HEK293 (cell line): ENCODE measurements at regions not wholly inside any gene's neighbourhood (a gene's known extent, or its start where the extent isn't known, plus 50 kb on each side); places are given as distances from the start of the nearest gene placed in this dataset.

Experiments
- CTCF ChIA-PET: fragments of 350-600 bp; formaldehyde crosslinking; extraction: SDS; loops from one replicate; lab custom pipeline; 2021; ENCODE audit warnings: antibody characterized with exemption; lab: Yijun Ruan, JAX
- POLR2A ChIA-PET: fragments of 300-600 bp; formaldehyde crosslinking; extraction: SDS; loops from one replicate; lab custom pipeline; 2020; ENCODE audit warnings: antibody characterized with exemption, inconsistent platforms; lab: Yijun Ruan, JAX
- H3K27ac ChIP-seq: fragments of 200-500 bp; sonication (Bioruptor generic); 2 replicates; pipeline ENCODE4 v1.5.1; 2014; ENCODE audit warnings: low read depth, low read length, control low read depth, inconsistent platforms; ENCODE audit errors: extremely low read depth
- H3K36me3 ChIP-seq, 2 experiments: fragments of 200-500 bp in 1 of 2; sonication (Bioruptor generic) in 1 of 2; 1 replicate in 1 of 2; 2 replicates in 1 of 2; pipeline ENCODE4 v1.5.1; 2014 to 2017; ENCODE audit warnings: inconsistent platforms in 2 of 2, low read length in 2 of 2; ENCODE audit not compliant: control insufficient read depth in 2 of 2, insufficient read depth in 1 of 2
- H3K4me1 ChIP-seq: fragments of 200-500 bp; sonication (Bioruptor generic); 2 replicates; pipeline ENCODE4 v1.5.1; 2014; ENCODE audit warnings: mild to moderate bottlenecking, low read length, inconsistent platforms; ENCODE audit not compliant: control insufficient read depth, insufficient read depth
- H3K4me3 ChIP-seq: 2 replicates; pipeline ENCODE4 v1.5.1; 2011; ENCODE audit warnings: low read depth, mild to moderate bottlenecking, control low read depth, low read length, moderate library complexity
- H3K9me3 ChIP-seq: fragments of 200-500 bp; sonication (Bioruptor generic); 2 replicates; pipeline ENCODE4 v1.5.1; 2014; ENCODE audit warnings: low read depth, low read length, inconsistent platforms; ENCODE audit not compliant: control insufficient read depth, insufficient read depth
- IKZF3 ChIP-seq: fragments of 450-650 bp; IDR thresholded peaks from 2 replicates; pipeline ENCODE4 v1.5.0; 2018; ENCODE audit warnings: missing biosample characterization, mild to moderate bottlenecking, missing genetic modification characterization, moderate library complexity
- KLF1 ChIP-seq: fragments of 450-650 bp; formaldehyde crosslinking; IDR thresholded peaks from 2 replicates; pipeline ENCODE4 v1.5.1; 2016; ENCODE audit warnings: missing biosample characterization, missing genetic modification characterization
- KLF7 ChIP-seq: fragments of 450-650 bp; formaldehyde crosslinking; IDR thresholded peaks from 2 replicates; pipeline ENCODE4 v1.5.1; 2016; ENCODE audit warnings: missing biosample characterization, missing genetic modification characterization, borderline replicate concordance
- KLF9 ChIP-seq: fragments of 450-650 bp; formaldehyde crosslinking; IDR thresholded peaks from 2 replicates; pipeline ENCODE4 v1.5.1; 2016; ENCODE audit warnings: missing biosample characterization, missing genetic modification characterization, low read depth
- REPIN1 ChIP-seq: fragments of 450-650 bp; formaldehyde crosslinking; IDR thresholded peaks from 2 replicates; pipeline ENCODE4 v1.5.1; 2017; ENCODE audit warnings: missing biosample characterization, missing genetic modification characterization, low read depth
- YY2 ChIP-seq: fragments of 450-650 bp; formaldehyde crosslinking; IDR thresholded peaks from 2 replicates; pipeline ENCODE4 v1.5.1; 2016; ENCODE audit warnings: missing biosample characterization, missing genetic modification characterization
- ZBTB11 ChIP-seq: fragments of 450-650 bp; formaldehyde crosslinking; conservative IDR thresholded peaks from 2 replicates; pipeline ENCODE4 v1.5.1; 2016; ENCODE audit warnings: low read depth, missing biosample characterization, missing genetic modification characterization
- ZBTB6 ChIP-seq: fragments of 450-650 bp; formaldehyde crosslinking; IDR thresholded peaks from 2 replicates; pipeline ENCODE4 v1.5.1; 2017; ENCODE audit warnings: missing biosample characterization, missing genetic modification characterization
- ZBTB7A ChIP-seq: fragments of 450-650 bp; formaldehyde crosslinking; IDR thresholded peaks from 2 replicates; pipeline ENCODE4 v1.5.1; 2016; ENCODE audit warnings: low read depth, missing biosample characterization, missing genetic modification characterization
- ZFP3 ChIP-seq: fragments of 450-650 bp; formaldehyde crosslinking; IDR thresholded peaks from 2 replicates; pipeline ENCODE4 v1.5.1; 2016; ENCODE audit warnings: low read depth, missing biosample characterization, missing genetic modification characterization
- ZFP37 ChIP-seq: fragments of 450-650 bp; formaldehyde crosslinking; IDR thresholded peaks from 2 replicates; pipeline ENCODE4 v1.5.1; 2016; ENCODE audit warnings: missing biosample characterization, missing genetic modification characterization
- ZNF10 ChIP-seq: fragments of 450-650 bp; formaldehyde crosslinking; IDR thresholded peaks from 2 replicates; pipeline ENCODE4 v1.5.1; 2017; ENCODE audit warnings: missing biosample characterization, missing genetic modification characterization
- ZNF132 ChIP-seq: fragments of 450-650 bp; formaldehyde crosslinking; IDR thresholded peaks from 2 replicates; pipeline ENCODE4 v1.5.1; 2017; ENCODE audit warnings: missing biosample characterization, missing genetic modification characterization, borderline replicate concordance
- ZNF19 ChIP-seq: fragments of 450-650 bp; formaldehyde crosslinking; IDR thresholded peaks from 2 replicates; pipeline ENCODE4; 2016; ENCODE audit warnings: missing biosample characterization, missing genetic modification characterization, low read depth
- ZNF302 ChIP-seq: fragments of 450-650 bp; formaldehyde crosslinking; IDR thresholded peaks from 2 replicates; pipeline ENCODE4 v1.5.1; 2016; ENCODE audit warnings: missing biosample characterization, missing genetic modification characterization, low read depth
- ZNF423 ChIP-seq: fragments of 450-650 bp; formaldehyde crosslinking; IDR thresholded peaks from 2 replicates; pipeline ENCODE4 v1.5.1; 2016; ENCODE audit warnings: missing biosample characterization, missing genetic modification characterization
- ZNF544 ChIP-seq: fragments of 450-650 bp; formaldehyde crosslinking; IDR thresholded peaks from 2 replicates; pipeline ENCODE4 v1.5.0; 2017; ENCODE audit warnings: missing biosample characterization, missing genetic modification characterization
- ZNF626 ChIP-seq: fragments of 450-650 bp; sonication (Bioruptor Pico); formaldehyde crosslinking; IDR thresholded peaks from 2 replicates; pipeline ENCODE4 v1.5.1; 2018; ENCODE audit warnings: missing biosample characterization, missing genetic modification characterization, inconsistent platforms
- ZNF692 ChIP-seq: fragments of 450-650 bp; formaldehyde crosslinking; IDR thresholded peaks from 2 replicates; pipeline ENCODE4 v1.5.1; 2016; ENCODE audit warnings: missing biosample characterization, missing genetic modification characterization
- ZNF704 ChIP-seq: fragments of 450-650 bp; formaldehyde crosslinking; IDR thresholded peaks from 2 replicates; pipeline ENCODE4 v1.5.1; 2016; ENCODE audit warnings: missing biosample characterization, missing genetic modification characterization
- ZNF707 ChIP-seq: fragments of 450-650 bp; formaldehyde crosslinking; IDR thresholded peaks from 2 replicates; pipeline ENCODE4 v1.5.1; 2016; ENCODE audit warnings: missing biosample characterization, missing genetic modification characterization
- ZNF837 ChIP-seq: fragments of 450-650 bp; formaldehyde crosslinking; IDR thresholded peaks from 2 replicates; pipeline ENCODE4 v1.5.1; 2016; ENCODE audit warnings: missing biosample characterization, missing genetic modification characterization

GRCh38 chr4:60562334-60562733 is 637.8 kb upstream of the ADGRL3 start (continued):
- TF ChIP-seq ZNF10 (tag by site-specific recombination) (no peak), KLF1 (tag by site-specific recombination) (no peak), KLF9 (tag by site-specific recombination) (no peak), KLF7 (tag by site-specific recombination) (no peak), ZNF132 (tag by site-specific recombination) (no peak), REPIN1 (tag by site-specific recombination) (no peak)

GRCh38 chr4:60565558-60565957 is 634.6 kb upstream of the ADGRL3 start:
- Histone ChIP-seq H3K4me3 (no peak overlapping the region), H3K36me3 (no peaks in the 10 kb centered on the region), H3K9me3 (no peaks in the 10 kb centered on the region), H3K4me1 (no peaks in the 10 kb centered on the region), H3K27ac (no peak overlapping the region)
- ChIA-PET CTCF (no interaction called here), POLR2A (no interaction called here)
- no peak for TF ChIP-seq ZNF423 (tag by site-specific recombination)
- TF ChIP-seq ZNF707 = no peak
- TF ChIP-seq ZBTB7A (tag by site-specific recombination) = no peak
- no peak for TF ChIP-seq ZNF692 (tag by site-specific recombination)
- no peak for TF ChIP-seq ZNF544 (tag by site-specific recombination)
- no peak for TF ChIP-seq ZNF19 (tag by site-specific recombination)
- TF ChIP-seq ZNF626 = no peak
- TF ChIP-seq KLF7 (tag by site-specific recombination) = no peak
- TF ChIP-seq ZFP37 (tag by site-specific recombination) = no peak
- no peak for TF ChIP-seq ZBTB6 (tag by site-specific recombination)
- no peak for TF ChIP-seq YY2 (tag by site-specific recombination)
- no peak for TF ChIP-seq ZFP3
- TF ChIP-seq ZNF302 = no peak
- no peak for TF ChIP-seq ZBTB11 (tag by site-specific recombination)
- TF ChIP-seq ZNF704 (tag by site-specific recombination) = no peak
- no peak for TF ChIP-seq ZNF837 (tag by site-specific recombination)
- TF ChIP-seq IKZF3 (tag by site-specific recombination) = no peak
